Fibroblast of the aortic adventitia (primary cell): ENCODE measurements at regions not wholly inside any gene's neighbourhood (a gene's known extent, or its start where the extent isn't known, plus 50 kb on each side); places are given as distances from the start of the nearest gene placed in this dataset.

Source experiments
- DNase-seq: peaks from one replicate; pipeline ENCODE4 v3.0.0-alpha.2; 2010; ENCODE audit warnings: low read depth
- H3K4me3 ChIP-seq: 2 replicates; pipeline ENCODE4 v1.5.1; 2011; ENCODE audit warnings: low read depth, mild to moderate bottlenecking, control low read depth, low read length, moderate library complexity
- CTCF ChIP-seq: IDR thresholded peaks from 2 replicates; pipeline ENCODE4 v1.5.1; 2011; ENCODE audit warnings: mild to moderate bottlenecking, low read length, control low read depth, inconsistent platforms; ENCODE audit not compliant: insufficient read depth

GRCh38 chr1:60152891-60153290, 79.3 kb upstream of the C1orf87 start:
- no peak overlapping the region for H3K4me3 ChIP-seq
- DNase-seq: no peak
- no peak for TF ChIP-seq CTCF

DNA sequence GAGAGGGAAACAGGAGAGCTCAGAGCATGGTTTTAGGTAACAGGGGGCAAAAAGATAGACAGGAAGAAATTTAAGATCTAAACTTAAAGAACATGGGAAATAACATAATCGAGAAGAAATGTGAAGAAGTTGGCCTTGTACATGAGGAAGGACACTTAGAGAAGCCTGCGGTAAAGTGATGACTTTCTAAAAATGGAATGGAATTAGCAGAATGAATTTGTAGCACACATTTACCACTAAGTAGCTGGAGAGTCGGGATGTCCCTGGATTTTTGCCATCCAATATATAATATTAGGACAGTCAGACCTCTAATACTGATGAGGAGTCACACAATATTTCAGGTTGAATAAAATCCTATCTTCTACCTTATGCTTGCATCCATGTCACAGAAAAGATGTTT, 77.7 kb upstream of the C1orf87 start:
- no peak for TF ChIP-seq CTCF
- H3K4me3 ChIP-seq: no peak overlapping the region
- no peak for DNase-seq

DNA sequence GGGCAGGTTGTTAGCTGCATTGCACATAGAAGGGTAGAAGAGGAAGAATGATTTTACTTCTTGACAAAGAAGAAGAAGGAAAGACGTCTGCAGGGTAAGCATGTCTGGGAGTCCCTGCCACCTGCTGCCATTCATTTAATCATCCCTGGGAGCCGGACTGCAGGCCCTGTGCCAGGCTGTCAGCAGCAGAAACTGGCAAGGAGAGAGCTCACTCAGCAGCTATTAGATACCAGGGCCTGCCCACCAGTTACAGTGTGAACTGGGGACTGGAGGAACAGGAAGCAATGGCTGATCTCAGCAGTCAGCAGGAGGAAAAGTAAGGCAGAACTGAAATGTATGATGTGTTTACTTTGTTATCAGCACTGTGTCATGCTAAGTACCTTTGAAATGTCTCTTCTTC, 75.7 kb upstream of the C1orf87 start:
- DNase-seq: no peak
- no peak for TF ChIP-seq CTCF
- H3K4me3 ChIP-seq: no peak overlapping the region

GRCh38 chr1:60146884-60147283, 73.3 kb upstream of the C1orf87 start:
- H3K4me3 ChIP-seq: no peak overlapping the region
- DNase-seq: no peak
- TF ChIP-seq CTCF: no peak

DNA sequence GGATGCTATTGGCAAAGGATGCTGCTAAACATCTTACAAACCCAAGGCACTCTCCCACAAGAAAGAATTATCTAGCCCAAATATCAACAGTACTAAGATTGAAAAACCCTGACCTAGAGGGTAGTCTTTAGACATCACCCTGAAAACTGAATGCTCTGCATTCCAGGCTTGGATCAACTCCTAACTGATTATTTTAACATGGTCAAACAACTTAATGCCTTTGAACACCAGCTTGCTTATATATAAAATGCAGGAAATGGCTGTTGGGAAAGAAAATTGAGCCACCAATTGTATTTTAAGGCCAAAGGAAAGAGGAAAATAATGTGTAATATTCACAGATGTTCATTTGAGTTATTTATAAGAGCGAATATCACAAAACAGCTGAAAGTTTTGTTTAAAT, 72.2 kb upstream of the C1orf87 start:
- H3K4me3 ChIP-seq: no peak overlapping the region
- peak; percentile 14 for DNase-seq
- TF ChIP-seq CTCF: no peak

- DNase-seq: no peak
- no peak for TF ChIP-seq CTCF
- H3K4me3 ChIP-seq: no peak overlapping the region
Measured at GRCh38 chr1:60141743-60142142, 68.2 kb upstream of the C1orf87 start.

DNA sequence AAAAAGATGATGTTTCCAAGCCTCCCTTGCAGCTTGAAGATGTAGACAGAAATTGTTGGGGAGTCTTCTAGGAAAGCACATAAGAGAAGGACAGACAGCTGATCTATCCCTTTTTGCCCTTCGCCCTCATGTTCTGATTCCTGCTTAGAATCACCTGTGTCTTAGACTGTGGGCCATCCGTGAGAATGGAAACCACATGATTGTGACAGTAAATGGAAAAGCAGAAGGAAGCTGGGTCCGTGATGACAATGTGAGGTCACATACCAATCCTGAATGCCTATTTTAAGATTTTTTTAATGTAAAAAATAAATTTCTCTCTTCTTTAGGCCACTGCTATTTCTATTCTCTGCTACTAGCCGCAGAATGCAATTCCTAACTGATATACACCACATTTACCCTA, 67.7 kb upstream of the C1orf87 start:
- no peak overlapping the region for H3K4me3 ChIP-seq
- no peak for TF ChIP-seq CTCF
- no peak for DNase-seq
